ENCODE measurements at regions not wholly inside any gene's neighbourhood (a gene's known extent, or its start where the extent isn't known, plus 50 kb on each side); places are given as distances from the start of the nearest gene placed in this dataset.

DNA sequence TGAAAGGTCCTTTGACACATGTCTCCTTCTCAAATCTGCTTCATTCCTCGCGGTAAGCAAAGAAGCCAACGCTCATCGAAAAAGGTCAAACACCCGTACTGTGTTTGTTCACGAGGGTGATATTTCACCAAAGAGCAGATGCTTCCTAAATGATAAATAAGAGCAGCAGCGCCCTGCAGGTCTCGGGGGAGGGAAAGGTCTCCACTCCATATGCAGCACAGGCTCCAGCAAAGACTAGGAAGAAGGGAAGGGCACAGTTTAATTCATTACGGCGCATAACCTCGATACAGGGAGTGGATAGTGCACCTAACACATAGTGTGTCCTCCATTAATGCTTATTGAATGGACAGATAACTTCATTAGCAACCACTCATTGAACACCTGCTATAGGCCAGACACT is 593.3 kb downstream of the CDK5RAP2 start:
- no peak for TF ChIP-seq TAF1 (IDR thresholded peaks at IDR 0.05; ENCODE audit: low read depth, low read length)
- TF ChIP-seq POLR2A (IDR thresholded peaks at IDR 0.05; ENCODE audit: low read depth, low read length) = no peak
- TF ChIP-seq POLR2AphosphoS5 (IDR thresholded peaks at IDR 0.05; ENCODE audit: low read depth, low read length) = no peak
- no peak for TF ChIP-seq POU2F2 (IDR thresholded peaks at IDR 0.05; ENCODE audit: low read depth, low read length)

All from GM12891 (cell line).